Fibroblast of skin of right quadriceps (primary cell): ENCODE measurements at regions not wholly inside any gene's neighbourhood (a gene's known extent, or its start where the extent isn't known, plus 50 kb on each side); places are given as distances from the start of the nearest gene placed in this dataset.
"Not testable (repeated sequence)": the region's sequence is repeated elsewhere in the genome, so short reads cannot be mapped to it uniquely, and the experiment has no call there.

ENCODE experiments used
- DNase-seq: peaks from one replicate; pipeline ENCODE4 v3.0.0-alpha.2; 2013

- DNase-seq = no peak
Measured at GRCh38 chr5:171725205-171725601, 60.4 kb upstream of the SMIM23 start.

DNA sequence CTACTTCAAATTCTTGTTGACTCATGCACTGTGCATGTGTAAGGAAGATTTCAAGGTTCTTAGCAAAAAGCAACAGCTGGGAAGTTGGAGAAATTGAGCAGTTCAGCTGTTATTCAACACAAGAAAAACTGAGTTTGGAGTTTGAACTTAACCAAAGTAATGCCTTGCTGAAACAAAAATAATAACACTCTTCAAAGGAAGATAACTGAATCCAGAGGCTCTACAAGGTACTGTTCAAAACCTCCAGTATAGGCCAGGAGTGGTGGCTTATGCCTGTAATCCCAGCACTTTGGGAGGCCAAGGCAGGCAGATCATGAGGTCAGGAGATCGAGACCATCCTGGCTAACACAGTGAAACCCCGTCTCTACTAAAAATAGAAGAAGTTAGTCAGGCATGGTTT is 58.8 kb upstream of the SMIM23 start:
- DNase-seq = not testable (repeated sequence)

GRCh38 chr5:171728686-171729085 is 56.9 kb upstream of the SMIM23 start:
- DNase-seq = no peak
